NT2/D1 (cell line): ENCODE measurements at regions not wholly inside any gene's neighbourhood (a gene's known extent, or its start where the extent isn't known, plus 50 kb on each side); places are given as distances from the start of the nearest gene placed in this dataset.

ENCODE experiments used
- DNase-seq: peaks from one replicate; pipeline ENCODE4 v3.0.0-alpha.2; 2011; ENCODE audit warnings: low read depth, low spot score
- H3K27me3 ChIP-seq: 2 replicates; pipeline ENCODE4 v1.6.0; 2011; ENCODE audit warnings: mild to moderate bottlenecking; ENCODE audit not compliant: insufficient read length, insufficient read depth
- H3K36me3 ChIP-seq: 2 replicates; pipeline ENCODE4 v1.6.1; 2011; ENCODE audit warnings: mild to moderate bottlenecking, low read length, mixed read lengths; ENCODE audit not compliant: insufficient read depth, insufficient read length
- H3K4me1 ChIP-seq: 2 replicates; pipeline ENCODE4 v1.5.1; 2011; ENCODE audit not compliant: insufficient read depth, insufficient read length
- H3K4me3 ChIP-seq: 2 replicates; pipeline ENCODE4 v1.5.1; 2011; ENCODE audit warnings: low read depth; ENCODE audit not compliant: insufficient read length
- H3K9ac ChIP-seq: 2 replicates; pipeline ENCODE4 v1.6.0; 2011; ENCODE audit warnings: low read depth; ENCODE audit not compliant: insufficient read length
- H3K9me3 ChIP-seq: 2 replicates; pipeline ENCODE4 v1.5.1; 2011; ENCODE audit warnings: mild to moderate bottlenecking, low read length; ENCODE audit not compliant: insufficient read depth
- SUZ12 ChIP-seq: IDR thresholded peaks from 2 replicates; pipeline ENCODE4 v1.6.1; 2011; ENCODE audit not compliant: insufficient read length, insufficient read depth; ENCODE audit errors: extremely low read depth
- YY1 ChIP-seq: IDR thresholded peaks from 2 replicates; pipeline ENCODE4 v1.6.1; 2011; ENCODE audit not compliant: insufficient read length, insufficient read depth
- ZNF274 ChIP-seq: IDR thresholded peaks from 2 replicates; pipeline ENCODE4 v1.6.1; 2011; ENCODE audit warnings: mild to moderate bottlenecking, low read depth, low read length

DNA sequence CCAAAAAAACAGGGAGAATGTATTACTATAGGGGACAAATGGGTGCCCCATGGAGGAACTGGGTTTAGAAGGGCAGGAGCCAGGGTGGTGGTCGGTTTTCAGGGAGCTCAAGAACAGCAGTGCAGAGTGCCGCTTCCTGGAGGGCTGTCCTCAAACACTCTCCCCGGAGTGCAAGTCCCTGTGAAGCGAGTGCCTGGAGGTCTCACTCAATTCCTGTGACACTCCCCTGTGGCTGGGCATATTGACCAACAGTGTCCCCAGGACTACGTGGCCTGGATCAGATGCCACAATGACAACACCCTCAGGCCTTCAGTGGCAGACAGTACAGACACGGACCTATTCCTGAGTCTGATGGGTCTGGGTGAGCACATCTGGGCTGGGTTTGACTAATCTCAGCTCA is 412.1 kb upstream of the IRX2 start:
- H3K4me3 ChIP-seq: no peak overlapping the region
- no peaks in the 10 kb centered on the region for H3K36me3 ChIP-seq
- peaks cover 11% of the 10 kb centered on the region for H3K9me3 ChIP-seq
- DNase-seq: no peak
- TF ChIP-seq ZNF274: no peak
- H3K27me3 ChIP-seq: no peaks in the 10 kb centered on the region
- no peaks in the 10 kb centered on the region for H3K4me1 ChIP-seq
- H3K9ac ChIP-seq: no peak overlapping the region

DNA sequence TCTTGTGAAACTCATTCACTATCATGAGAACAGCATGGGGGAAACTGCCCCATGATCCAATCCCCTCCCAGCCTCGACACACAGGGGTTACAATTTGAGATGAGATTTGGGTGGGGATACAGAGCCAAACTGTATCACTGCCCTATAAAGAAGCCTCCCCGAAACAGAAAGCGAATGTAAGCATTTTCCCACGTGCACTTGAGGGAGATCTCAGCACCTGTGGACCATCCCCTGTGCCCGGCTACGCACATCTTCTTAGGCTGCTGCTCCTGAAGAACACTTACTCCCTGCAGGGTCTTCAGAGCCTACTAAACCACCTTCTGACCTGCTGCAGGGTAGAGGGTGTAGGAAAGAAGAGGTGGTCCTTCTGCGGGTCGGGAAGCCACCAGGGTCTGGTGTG is 410.2 kb upstream of the IRX2 start:
- TF ChIP-seq SUZ12: no peak
- no peak for TF ChIP-seq ZNF274
- TF ChIP-seq YY1: no peak
- Histone ChIP-seq H3K27me3 (no peaks in the 10 kb centered on the region), H3K9ac (no peak overlapping the region), H3K9me3 (no peaks in the 10 kb centered on the region; the same call in 1 of the 2 replicates), H3K4me1 (no peaks in the 10 kb centered on the region), H3K36me3 (no peaks in the 10 kb centered on the region), H3K4me3 (no peak overlapping the region)
- DNase-seq: no peak

DNA sequence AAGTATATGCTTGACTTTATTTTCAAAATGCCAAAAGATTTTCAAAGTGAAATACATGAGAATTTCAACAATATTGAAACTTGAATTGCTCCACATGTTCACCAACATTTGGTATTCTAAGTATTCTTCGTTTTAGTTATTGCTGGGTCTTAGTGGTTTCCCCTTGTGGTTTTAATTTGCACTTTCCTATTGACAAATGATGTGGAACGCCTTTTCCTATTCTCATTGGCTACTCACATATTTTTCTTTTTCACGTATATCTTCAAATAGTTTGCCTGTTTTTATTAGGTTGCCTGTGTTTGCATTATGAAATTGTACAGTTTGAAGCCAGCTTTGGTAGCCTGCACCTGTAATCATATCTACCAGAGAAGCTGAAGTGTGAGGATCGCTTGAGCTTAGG is 405.7 kb upstream of the IRX2 start:
- no peaks in the 10 kb centered on the region for H3K36me3 ChIP-seq
- no peak for DNase-seq
- no peak overlapping the region for H3K9ac ChIP-seq
- no peak overlapping the region for H3K4me3 ChIP-seq
- H3K9me3 ChIP-seq: no peaks in the 10 kb centered on the region
- no peaks in the 10 kb centered on the region for H3K4me1 ChIP-seq
- TF ChIP-seq SUZ12 (no peak), ZNF274 (no peak), YY1 (no peak)
- H3K27me3 ChIP-seq: no peaks in the 10 kb centered on the region

DNA sequence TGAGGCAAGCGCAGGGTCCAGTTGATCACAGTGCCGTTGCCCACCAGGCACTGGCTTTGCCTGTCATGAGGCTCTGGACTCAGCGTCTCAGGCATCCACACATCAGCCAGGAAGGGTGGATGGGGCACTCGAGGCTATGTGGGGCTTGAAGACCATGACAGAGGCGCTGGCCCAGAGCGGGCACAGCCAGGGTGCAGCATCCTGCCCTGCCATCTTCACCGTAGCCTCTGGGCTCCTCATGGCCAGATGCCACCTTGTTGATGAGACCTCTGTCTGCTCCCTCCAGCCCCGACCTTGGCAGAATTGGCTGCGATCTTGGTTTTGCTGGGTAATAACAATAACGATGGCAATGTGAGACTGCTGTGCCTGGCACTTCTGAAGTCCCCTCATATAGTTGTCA is 404.2 kb upstream of the IRX2 start:
- Histone ChIP-seq H3K9ac (no peak overlapping the region), H3K36me3 (no peaks in the 10 kb centered on the region), H3K4me1 (no peaks in the 10 kb centered on the region), H3K27me3 (no peaks in the 10 kb centered on the region), H3K9me3 (no peaks in the 10 kb centered on the region), H3K4me3 (no peak overlapping the region)
- TF ChIP-seq SUZ12: no peak
- no peak for TF ChIP-seq ZNF274
- TF ChIP-seq YY1: no peak
- DNase-seq: no peak

DNA sequence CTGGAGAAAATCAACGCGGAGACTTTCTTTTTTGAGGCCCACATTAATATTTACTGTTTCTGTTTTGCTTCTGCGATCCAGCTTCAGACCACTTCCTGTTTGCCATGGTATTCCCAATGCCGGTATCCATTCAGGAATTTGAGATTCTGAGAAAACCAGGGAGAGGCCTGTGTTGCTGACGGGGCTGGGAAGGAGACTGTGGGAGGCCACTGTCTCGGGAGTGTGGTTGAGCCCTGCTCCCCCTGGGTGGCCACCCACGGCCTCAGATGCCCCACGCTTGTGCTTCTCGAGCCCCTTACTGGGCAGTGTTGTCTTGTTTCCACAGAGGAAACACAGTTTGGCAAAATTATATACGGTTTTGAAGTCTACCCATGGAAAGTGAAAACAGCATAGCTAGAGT is 403.6 kb upstream of the IRX2 start:
- TF ChIP-seq SUZ12: no peak
- TF ChIP-seq ZNF274: no peak
- no peak for TF ChIP-seq YY1
- Histone ChIP-seq H3K9me3 (no peaks in the 10 kb centered on the region), H3K4me1 (no peaks in the 10 kb centered on the region), H3K4me3 (no peak overlapping the region), H3K9ac (no peak overlapping the region), H3K36me3 (no peaks in the 10 kb centered on the region), H3K27me3 (no peaks in the 10 kb centered on the region)
- DNase-seq: no peak

DNA sequence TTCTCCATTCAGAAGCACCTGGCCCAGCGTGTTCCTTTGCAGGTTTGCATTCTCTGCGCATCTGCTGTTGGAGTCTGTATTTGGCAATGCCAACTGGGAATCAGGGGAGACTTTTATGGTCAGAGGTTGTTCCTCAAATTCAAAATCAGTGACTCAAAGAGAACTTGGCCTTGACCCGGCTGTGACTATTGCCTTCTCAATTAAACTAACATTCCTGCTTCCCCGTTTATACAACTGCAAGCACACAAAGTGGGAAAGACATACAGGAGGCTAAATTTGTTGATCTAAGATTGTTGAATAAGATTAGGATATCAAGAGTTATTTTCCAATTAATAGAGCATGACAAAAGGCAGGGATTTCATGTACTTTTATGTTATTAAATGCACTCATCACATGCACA is 402.4 kb upstream of the IRX2 start:
- Histone ChIP-seq H3K4me1 (no peaks in the 10 kb centered on the region), H3K4me3 (no peak overlapping the region), H3K27me3 (no peaks in the 10 kb centered on the region)

DNA sequence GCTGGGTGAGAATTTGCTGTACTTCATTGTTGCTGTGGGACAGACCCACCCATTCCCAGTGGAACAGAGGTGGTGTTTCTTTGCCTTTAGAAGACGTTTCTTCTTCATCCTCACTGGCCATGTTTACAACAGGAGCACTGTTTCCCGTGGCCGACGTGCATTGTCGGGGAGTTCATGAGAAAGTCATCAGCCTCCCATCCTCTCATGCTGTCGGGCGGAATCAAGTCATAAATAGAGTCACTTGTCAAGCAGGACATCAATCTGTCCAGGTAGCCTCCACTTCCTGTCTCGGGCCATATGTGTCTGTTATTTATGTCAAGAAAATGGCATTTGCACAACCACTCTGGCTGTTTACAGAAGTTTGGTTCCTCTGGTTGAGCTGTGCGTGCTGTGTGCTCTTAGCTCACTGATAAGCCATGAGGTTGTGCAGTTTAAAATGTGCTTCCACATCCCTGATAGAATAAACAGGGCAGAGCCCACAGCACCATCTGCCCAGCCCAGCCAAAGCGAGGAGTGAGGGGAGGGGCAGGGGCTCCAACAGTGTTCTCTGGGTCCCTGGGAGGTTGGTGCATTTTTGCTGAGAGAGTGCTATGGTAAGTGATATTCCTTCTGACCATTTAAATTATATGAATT is 401.9 kb upstream of the IRX2 start:
- no peak overlapping the region for H3K4me3 ChIP-seq
- no peak for DNase-seq
- no peaks in the 10 kb centered on the region for H3K36me3 ChIP-seq
- no peaks in the 10 kb centered on the region for H3K9me3 ChIP-seq
- H3K9ac ChIP-seq: no peak overlapping the region
- H3K27me3 ChIP-seq: no peaks in the 10 kb centered on the region
- H3K4me1 ChIP-seq: no peaks in the 10 kb centered on the region
- TF ChIP-seq SUZ12 (no peak), YY1 (no peak), ZNF274 (no peak)

More for the DNA sequence above, 402.4 kb upstream of the IRX2 start:
- Histone ChIP-seq H3K9ac (no peak overlapping the region), H3K36me3 (no peaks in the 10 kb centered on the region), H3K9me3 (no peaks in the 10 kb centered on the region)
- no peak for DNase-seq
- TF ChIP-seq ZNF274 (no peak), SUZ12 (no peak), YY1 (no peak)
